ENCODE measurements at regions not wholly inside any gene's neighbourhood (a gene's known extent, or its start where the extent isn't known, plus 50 kb on each side); places are given as distances from the start of the nearest gene placed in this dataset.
"Not testable (repeated sequence)": the region's sequence is repeated elsewhere in the genome, so short reads cannot be mapped to it uniquely, and the experiment has no call there.

- TF ChIP-seq CTCF (IDR thresholded peaks at IDR 0.05; ENCODE audit: insufficient read depth, low read depth, low read length); EZH2 (IDR thresholded peaks at IDR 0.05; ENCODE audit: insufficient read depth, low read length): not testable (repeated sequence)
Observed at GRCh38 chr3:147317080-147317479, 89.3 kb downstream of the ZIC4 start.
